Esophagus muscularis mucosa (tissue), 3 donors: ENCODE measurements at regions not wholly inside any gene's neighbourhood (a gene's known extent, or its start where the extent isn't known, plus 50 kb on each side); places are given as distances from the start of the nearest gene placed in this dataset.

Experiments
- CTCF ChIP-seq, 3 experiments: fragments of 200-600 bp in 2 of 3; fragments of 450-650 bp in 1 of 3; sonication (generic) in 2 of 3; IDR thresholded peaks; one replicate each; pipeline ENCODE4 v1.5.1; 2017 to 2019; ENCODE audit warnings: antibody characterized with exemption in 3 of 3, mild to moderate bottlenecking in 2 of 3, moderate library complexity in 1 of 3
- EP300 ChIP-seq: sonication (generic); formaldehyde crosslinking; IDR thresholded peaks from one replicate; pipeline ENCODE4 v1.6.1; 2017; ENCODE audit warnings: antibody characterized with exemption

- no peak for TF ChIP-seq CTCF (IDR thresholded peaks at IDR 0.05)
- TF ChIP-seq EP300 = no peak
These were observed 211.0 kb downstream of the NEBL start for GRCh38 chr10:20686015-20686635.
